WTC11 (cell line): ENCODE measurements at regions not wholly inside any gene's neighbourhood (a gene's known extent, or its start where the extent isn't known, plus 50 kb on each side); places are given as distances from the start of the nearest gene placed in this dataset.

Experiments used
- ATAC-seq: fragments of 200-7000 bp; cut with Tn5 transposase; 2 replicates; pipeline ENCODE4 v1.10.0; 2021; ENCODE audit warnings: mild to moderate bottlenecking, moderate library complexity
- CTCF ChIA-PET: fragments of 300-600 bp; sonication (Branson Sonifier 250); formaldehyde crosslinking; loops from one replicate; lab custom pipeline; 2021; ENCODE audit warnings: antibody characterized with exemption; lab: Charles Lee
- POLR2A ChIA-PET: fragments of 350-600 bp; sonication (Branson Sonifier 250); formaldehyde crosslinking; loops from one replicate; lab custom pipeline; 2021; ENCODE audit warnings: antibody characterized with exemption; lab: Charles Lee
- DNase-seq: peaks from one replicate; pipeline ENCODE4 v3.0.0; 2021; ENCODE audit warnings: low spot score
- H3K27ac Mint-ChIP-seq: 2 replicates; pipeline ENCODE4 v1.8.0; 2021; ENCODE audit warnings: mixed read lengths
- H3K27me3 Mint-ChIP-seq: 2 replicates; pipeline ENCODE4 v1.8.0; 2021; ENCODE audit warnings: low read depth, mild to moderate bottlenecking, moderate library complexity, mixed read lengths
- H3K36me3 Mint-ChIP-seq: 2 replicates; pipeline ENCODE4 v1.8.0; 2021; ENCODE audit warnings: mixed read lengths
- H3K4me1 Mint-ChIP-seq: 2 replicates; pipeline ENCODE4 v1.8.0; 2022; ENCODE audit warnings: mixed read lengths
- H3K4me3 Mint-ChIP-seq: 2 replicates; pipeline ENCODE4 v1.8.0; 2021; ENCODE audit warnings: mild to moderate bottlenecking, moderate library complexity, mixed read lengths
- H3K9me3 Mint-ChIP-seq: 2 replicates; pipeline ENCODE4 v1.8.0; 2021; ENCODE audit warnings: mixed read lengths
- ATF6 ChIP-seq: sonication (generic); formaldehyde crosslinking; IDR thresholded peaks from 2 replicates; pipeline ENCODE4 v1.8.1; 2023; ENCODE audit warnings: mild to moderate bottlenecking, missing genetic modification reagents
- E2F5 ChIP-seq: sonication (generic); formaldehyde crosslinking; IDR thresholded peaks from 2 replicates; pipeline ENCODE4 v1.8.1; 2022; ENCODE audit warnings: mild to moderate bottlenecking, moderate library complexity, missing genetic modification reagents
- ETV6 ChIP-seq: sonication (generic); formaldehyde crosslinking; IDR thresholded peaks from 2 replicates; pipeline ENCODE4 v1.8.1; 2022; ENCODE audit warnings: mild to moderate bottlenecking, missing genetic modification reagents
- FOXJ3 ChIP-seq: sonication (generic); formaldehyde crosslinking; IDR thresholded peaks from 2 replicates; pipeline ENCODE4 v1.9.0; 2021; ENCODE audit warnings: missing genetic modification reagents, mild to moderate bottlenecking, borderline replicate concordance
- FOXP1 ChIP-seq: sonication (generic); formaldehyde crosslinking; IDR thresholded peaks from 2 replicates; pipeline ENCODE4 v1.8.0; 2022; ENCODE audit warnings: missing genetic modification reagents, mild to moderate bottlenecking, moderate library complexity, borderline replicate concordance
- IRF2 ChIP-seq: sonication (generic); formaldehyde crosslinking; IDR thresholded peaks from 2 replicates; pipeline ENCODE4 v1.8.0; 2022; ENCODE audit warnings: low read depth, missing genetic modification reagents, borderline replicate concordance
- JAZF1 ChIP-seq: fragments of 250-450 bp; sonication (Bioruptor Pico); IDR thresholded peaks from 2 replicates; pipeline ENCODE4 v1.9.0; 2021; ENCODE audit warnings: moderate library complexity, mild to moderate bottlenecking, inconsistent platforms
- MAX ChIP-seq: sonication (generic); formaldehyde crosslinking; IDR thresholded peaks from 2 replicates; pipeline ENCODE4 v1.8.0; 2022; ENCODE audit warnings: mild to moderate bottlenecking, missing genetic modification reagents
- RELA ChIP-seq: sonication (generic); formaldehyde crosslinking; IDR thresholded peaks from 2 replicates; pipeline ENCODE4 v1.8.1; 2022; ENCODE audit warnings: missing genetic modification reagents, mild to moderate bottlenecking, borderline replicate concordance
- RORB ChIP-seq: fragments of 250-450 bp; sonication (Bioruptor Pico); IDR thresholded peaks from 2 replicates; pipeline ENCODE4 v1.9.0; 2021; ENCODE audit warnings: mild to moderate bottlenecking
- SMAD4 ChIP-seq: sonication (generic); formaldehyde crosslinking; IDR thresholded peaks from 2 replicates; pipeline ENCODE4 v1.8.0; 2022; ENCODE audit warnings: mild to moderate bottlenecking, missing genetic modification reagents
- SOX15 ChIP-seq: fragments of 250-450 bp; sonication (Bioruptor Pico); IDR thresholded peaks from 2 replicates; pipeline ENCODE4 v1.9.0; 2021; ENCODE audit warnings: mild to moderate bottlenecking
- STAT6 ChIP-seq: sonication (generic); formaldehyde crosslinking; conservative IDR thresholded peaks from 2 replicates; pipeline ENCODE4 v1.8.1; 2023; ENCODE audit warnings: mild to moderate bottlenecking, low read depth, missing genetic modification reagents, moderate library complexity
- TEAD1 ChIP-seq: sonication (generic); formaldehyde crosslinking; IDR thresholded peaks from 2 replicates; pipeline ENCODE4 v1.8.0; 2022; ENCODE audit warnings: mild to moderate bottlenecking, missing genetic modification reagents
- ZNF232 ChIP-seq: sonication (generic); formaldehyde crosslinking; IDR thresholded peaks from 2 replicates; pipeline ENCODE4 v1.8.0; 2022; ENCODE audit warnings: mild to moderate bottlenecking, missing genetic modification reagents
- ZNF281 ChIP-seq: sonication (generic); formaldehyde crosslinking; IDR thresholded peaks from 2 replicates; pipeline ENCODE4 v1.8.0; 2023; ENCODE audit warnings: mild to moderate bottlenecking, missing genetic modification reagents
- ZNF317 ChIP-seq: sonication (generic); formaldehyde crosslinking; IDR thresholded peaks from 2 replicates; pipeline ENCODE4 v1.8.1; 2023; ENCODE audit warnings: low read depth, mild to moderate bottlenecking, moderate library complexity, missing genetic modification reagents, borderline replicate concordance
- ZNF416 ChIP-seq: fragments of 250-450 bp; sonication (Bioruptor Pico); IDR thresholded peaks from 2 replicates; pipeline ENCODE4 v1.9.0; 2021; ENCODE audit warnings: mild to moderate bottlenecking, inconsistent platforms
- ZNF512 ChIP-seq: sonication (generic); formaldehyde crosslinking; IDR thresholded peaks from 2 replicates; pipeline ENCODE4 v1.8.1; 2022; ENCODE audit warnings: missing genetic modification reagents, borderline replicate concordance

- no peaks in the 10 kb centered on the region for H3K36me3 Mint-ChIP-seq
- no peaks in the 10 kb centered on the region for H3K4me1 Mint-ChIP-seq
- no peak overlapping the region for H3K4me3 Mint-ChIP-seq
- H3K27me3 Mint-ChIP-seq = no peaks in the 10 kb centered on the region; the same call in 1 of the 2 replicates
- no peak for DNase-seq
- POLR2A ChIA-PET = no interaction called here
- H3K27ac Mint-ChIP-seq = no peak overlapping the region
- TF ChIP-seq E2F5 (CRISPR knock-in tag) = no peak
- CTCF ChIA-PET = no interaction called here
- peaks cover 17% of the 10 kb centered on the region for H3K9me3 Mint-ChIP-seq
- ATAC-seq = no peak
Measured at GRCh38 chr22:49185312-49185969, 642.2 kb downstream of the BRD1 start.

GRCh38 chr22:49184736-49185135, 642.9 kb downstream of the BRD1 start:
- ATAC-seq = no peak
- POLR2A ChIA-PET = no interaction called here
- Mint-ChIP-seq H3K27ac (no peak overlapping the region), H3K36me3 (no peaks in the 10 kb centered on the region), H3K4me3 (no peak overlapping the region), H3K4me1 (no peaks in the 10 kb centered on the region), H3K27me3 (no peaks in the 10 kb centered on the region; the same call in 1 of the 2 replicates), H3K9me3 (peaks cover 17% of the 10 kb centered on the region)
- no peak for DNase-seq
- no peak for TF ChIP-seq ZNF317 (CRISPR knock-in tag)
- TF ChIP-seq ZNF416 = no peak
- no peak for TF ChIP-seq SMAD4 (CRISPR knock-in tag)
- TF ChIP-seq TEAD1 = no peak
- TF ChIP-seq RELA = no peak
- no peak for TF ChIP-seq E2F5 (CRISPR knock-in tag)
- TF ChIP-seq SOX15 (CRISPR knock-in tag) = no peak
- TF ChIP-seq JAZF1 = no peak
- TF ChIP-seq ETV6 (CRISPR knock-in tag) = no peak
- no peak for TF ChIP-seq FOXJ3
- no peak for TF ChIP-seq ZNF281 (CRISPR knock-in tag)
- no peak for TF ChIP-seq IRF2 (CRISPR knock-in tag)
- CTCF ChIA-PET = interaction anchor here (1.5 kb wide), 1 partner anchor 121 kb away, joined by 4 read pairs; no protein-coding TSS in a partner anchor

- ATAC-seq (no peak), DNase-seq (no peak)
- Mint-ChIP-seq H3K4me1 (no peaks in the 10 kb centered on the region), H3K36me3 (no peaks in the 10 kb centered on the region), H3K4me3 (no peak overlapping the region), H3K27me3 (no peaks in the 10 kb centered on the region; the same call in 1 of the 2 replicates), H3K9me3 (peaks cover 16% of the 10 kb centered on the region), H3K27ac (no peak overlapping the region)
- ChIA-PET POLR2A (no interaction called here), CTCF (interaction anchor here (1.5 kb wide), 1 partner anchor 121 kb away, joined by 4 read pairs; no protein-coding TSS in a partner anchor)
- TF ChIP-seq RORB (no peak), STAT6 (CRISPR knock-in tag) (no peak), MAX (no peak), ATF6 (CRISPR knock-in tag) (no peak), ZNF232 (CRISPR knock-in tag) (no peak), FOXP1 (CRISPR knock-in tag) (no peak), ZNF512 (CRISPR knock-in tag) (no peak), IRF2 (CRISPR knock-in tag) (no peak)
Measured at GRCh38 chr22:49183826-49184216, 643.9 kb downstream of the BRD1 start.
